ENCODE measurements at regions not wholly inside any gene's neighbourhood (a gene's known extent, or its start where the extent isn't known, plus 50 kb on each side); places are given as distances from the start of the nearest gene placed in this dataset.

- no peaks in the 10 kb centered on the region for H3K36me3 ChIP-seq (ENCODE audit: control insufficient read depth in 2 of 2, insufficient read depth in 2 of 2, low read length in 1 of 2)
- no peaks in the 10 kb centered on the region for H3K9me3 ChIP-seq (ENCODE audit: control insufficient read depth in 2 of 2, insufficient read depth in 1 of 2, low read length in 1 of 2)
- H3K27ac ChIP-seq (ENCODE audit: low read depth in 1 of 2, low read length in 1 of 2) = no peak overlapping the region
- H3K4me3 ChIP-seq (ENCODE audit: low read length in 2 of 2) = no peak overlapping the region
- DNase-seq (ENCODE audit: low read depth in 6 of 9, low spot score in 9 of 9) = no peak
- no peaks in the 10 kb centered on the region for H3K27me3 ChIP-seq (ENCODE audit: control insufficient read depth in 2 of 2, insufficient read depth in 1 of 2, low read length in 1 of 2)
- peaks cover 0 to 4% of the 10 kb centered on the region in 2 donors for H3K4me1 ChIP-seq (ENCODE audit: control insufficient read depth in 2 of 2, insufficient read depth in 2 of 2, low read length in 2 of 2)
Observed at GRCh38 chr19:46911456-46911855, 50.7 kb downstream of the ARHGAP35 start.

GRCh38 chr19:46913198-46913851 lies 52.5 kb downstream of the ARHGAP35 start:
- DNase-seq (ENCODE audit: low read depth in 6 of 9, low spot score in 9 of 9) = no peak
- H3K27me3 ChIP-seq (ENCODE audit: control insufficient read depth in 2 of 2, insufficient read depth in 1 of 2, low read length in 1 of 2) = no peaks in the 10 kb centered on the region
- no peak overlapping the region for H3K4me3 ChIP-seq (ENCODE audit: low read length in 2 of 2)
- WGBS = 94% methylated on average over 6 of the region's 6 CpGs
- no peaks in the 10 kb centered on the region for H3K9me3 ChIP-seq (ENCODE audit: control insufficient read depth in 2 of 2, insufficient read depth in 1 of 2, low read length in 1 of 2)
- no peak overlapping the region for H3K27ac ChIP-seq (ENCODE audit: low read depth in 1 of 2, low read length in 1 of 2)
- peaks cover 1 to 2% of the 10 kb centered on the region in 2 donors for H3K36me3 ChIP-seq (ENCODE audit: control insufficient read depth in 2 of 2, insufficient read depth in 2 of 2, low read length in 1 of 2)
- H3K4me1 ChIP-seq (ENCODE audit: control insufficient read depth in 2 of 2, insufficient read depth in 2 of 2, low read length in 2 of 2) = peaks cover 0 to 4% of the 10 kb centered on the region in 2 donors

- Histone ChIP-seq H3K4me1 (ENCODE audit: control insufficient read depth in 2 of 2, insufficient read depth in 2 of 2, low read length in 2 of 2) (peaks cover 0 to 4% of the 10 kb centered on the region in 2 donors), H3K27ac (ENCODE audit: low read depth in 1 of 2, low read length in 1 of 2) (no peak overlapping the region)
Observed at GRCh38 chr19:46913852-46914430, 53.1 kb downstream of the ARHGAP35 start.

GRCh38 chr19:46915386-46915785 lies 54.6 kb downstream of the ARHGAP35 start:
- 95% methylated on average over 2 of the region's 2 CpGs for WGBS

More at GRCh38 chr19:46913852-46914430, 53.1 kb downstream of the ARHGAP35 start:
- peaks cover 7 to 8% of the 10 kb centered on the region in 2 donors for H3K36me3 ChIP-seq (ENCODE audit: control insufficient read depth in 2 of 2, insufficient read depth in 2 of 2, low read length in 1 of 2)
- DNase-seq (ENCODE audit: low read depth in 6 of 9, low spot score in 9 of 9) = peak in 2 of 9 donors; percentile 10 to 40
- no peaks in the 10 kb centered on the region for H3K27me3 ChIP-seq (ENCODE audit: control insufficient read depth in 2 of 2, insufficient read depth in 1 of 2, low read length in 1 of 2)
- H3K4me3 ChIP-seq (ENCODE audit: low read length in 2 of 2) = no peak overlapping the region
- 24% methylated on average over 4 of the region's 4 CpGs for WGBS
- H3K9me3 ChIP-seq (ENCODE audit: control insufficient read depth in 2 of 2, insufficient read depth in 1 of 2, low read length in 1 of 2) = no peaks in the 10 kb centered on the region

GRCh38 chr19:46917002-46917401 lies 56.2 kb downstream of the ARHGAP35 start:
- no peak overlapping the region for H3K27ac ChIP-seq (ENCODE audit: low read depth in 1 of 2, low read length in 1 of 2)
- DNase-seq (ENCODE audit: low read depth in 6 of 9, low spot score in 9 of 9) = no peak
- peaks cover 35 to 39% of the 10 kb centered on the region in 2 donors for H3K36me3 ChIP-seq (ENCODE audit: control insufficient read depth in 2 of 2, insufficient read depth in 2 of 2, low read length in 1 of 2)
- no peak overlapping the region for H3K4me3 ChIP-seq (ENCODE audit: low read length in 2 of 2)
- H3K9me3 ChIP-seq (ENCODE audit: control insufficient read depth in 2 of 2, insufficient read depth in 1 of 2, low read length in 1 of 2) = no peaks in the 10 kb centered on the region
- 98% methylated on average over 5 of the region's 5 CpGs for WGBS
- no peaks in the 10 kb centered on the region for H3K27me3 ChIP-seq (ENCODE audit: control insufficient read depth in 2 of 2, insufficient read depth in 1 of 2, low read length in 1 of 2)
- H3K4me1 ChIP-seq (ENCODE audit: control insufficient read depth in 2 of 2, insufficient read depth in 2 of 2, low read length in 2 of 2) = peaks cover 0 to 4% of the 10 kb centered on the region in 2 donors

More at GRCh38 chr19:46915386-46915785, 54.6 kb downstream of the ARHGAP35 start:
- Histone ChIP-seq H3K27me3 (ENCODE audit: control insufficient read depth in 2 of 2, insufficient read depth in 1 of 2, low read length in 1 of 2) (no peaks in the 10 kb centered on the region), H3K36me3 (ENCODE audit: control insufficient read depth in 2 of 2, insufficient read depth in 2 of 2, low read length in 1 of 2) (peaks cover 22% of the 10 kb centered on the region in 2 donors), H3K9me3 (ENCODE audit: control insufficient read depth in 2 of 2, insufficient read depth in 1 of 2, low read length in 1 of 2) (no peaks in the 10 kb centered on the region), H3K4me3 (ENCODE audit: low read length in 2 of 2) (no peak overlapping the region), H3K27ac (ENCODE audit: low read depth in 1 of 2, low read length in 1 of 2) (no peak overlapping the region), H3K4me1 (ENCODE audit: control insufficient read depth in 2 of 2, insufficient read depth in 2 of 2, low read length in 2 of 2) (peaks cover 0 to 4% of the 10 kb centered on the region in 2 donors)
- no peak for DNase-seq (ENCODE audit: low read depth in 6 of 9, low spot score in 9 of 9)

GRCh38 chr19:46919324-46919723 lies 58.5 kb downstream of the ARHGAP35 start:
- no peak overlapping the region for H3K27ac ChIP-seq (ENCODE audit: low read depth in 1 of 2, low read length in 1 of 2)

GRCh38 chr19:46920362-46920761 lies 59.6 kb downstream of the ARHGAP35 start:
- H3K27ac ChIP-seq (ENCODE audit: low read depth in 1 of 2, low read length in 1 of 2) = no peak overlapping the region
- 98% methylated on average over 14 of the region's 14 CpGs for WGBS
- DNase-seq (ENCODE audit: low read depth in 6 of 9, low spot score in 9 of 9) = no peak
- H3K4me3 ChIP-seq (ENCODE audit: low read length in 2 of 2) = no peak overlapping the region
- peaks cover 0 to 12% of the 10 kb centered on the region in 2 donors for H3K4me1 ChIP-seq (ENCODE audit: control insufficient read depth in 2 of 2, insufficient read depth in 2 of 2, low read length in 2 of 2)
- no peaks in the 10 kb centered on the region for H3K9me3 ChIP-seq (ENCODE audit: control insufficient read depth in 2 of 2, insufficient read depth in 1 of 2, low read length in 1 of 2)
- no peaks in the 10 kb centered on the region for H3K27me3 ChIP-seq (ENCODE audit: control insufficient read depth in 2 of 2, insufficient read depth in 1 of 2, low read length in 1 of 2)
- H3K36me3 ChIP-seq (ENCODE audit: control insufficient read depth in 2 of 2, insufficient read depth in 2 of 2, low read length in 1 of 2) = peaks cover 45 to 61% of the 10 kb centered on the region in 2 donors

More at GRCh38 chr19:46919324-46919723, 58.5 kb downstream of the ARHGAP35 start:
- DNase-seq (ENCODE audit: low read depth in 6 of 9, low spot score in 9 of 9) = no peak
- Histone ChIP-seq H3K36me3 (ENCODE audit: control insufficient read depth in 2 of 2, insufficient read depth in 2 of 2, low read length in 1 of 2) (peaks cover 43 to 57% of the 10 kb centered on the region in 2 donors), H3K4me3 (ENCODE audit: low read length in 2 of 2) (no peak overlapping the region), H3K27me3 (ENCODE audit: control insufficient read depth in 2 of 2, insufficient read depth in 1 of 2, low read length in 1 of 2) (no peaks in the 10 kb centered on the region), H3K9me3 (ENCODE audit: control insufficient read depth in 2 of 2, insufficient read depth in 1 of 2, low read length in 1 of 2) (no peaks in the 10 kb centered on the region), H3K4me1 (ENCODE audit: control insufficient read depth in 2 of 2, insufficient read depth in 2 of 2, low read length in 2 of 2) (peaks cover 0 to 4% of the 10 kb centered on the region in 2 donors)
- 97% methylated on average over 8 of the region's 8 CpGs for WGBS

- WGBS = 98% methylated on average over 7 of the region's 7 CpGs
- Histone ChIP-seq H3K36me3 (ENCODE audit: control insufficient read depth in 2 of 2, insufficient read depth in 2 of 2, low read length in 1 of 2) (peaks cover 52 to 61% of the 10 kb centered on the region in 2 donors), H3K4me1 (ENCODE audit: control insufficient read depth in 2 of 2, insufficient read depth in 2 of 2, low read length in 2 of 2) (peaks cover 0 to 14% of the 10 kb centered on the region in 2 donors), H3K27ac (ENCODE audit: low read depth in 1 of 2, low read length in 1 of 2) (no peak overlapping the region), H3K9me3 (ENCODE audit: control insufficient read depth in 2 of 2, insufficient read depth in 1 of 2, low read length in 1 of 2) (no peaks in the 10 kb centered on the region), H3K27me3 (ENCODE audit: control insufficient read depth in 2 of 2, insufficient read depth in 1 of 2, low read length in 1 of 2) (no peaks in the 10 kb centered on the region), H3K4me3 (ENCODE audit: low read length in 2 of 2) (no peak overlapping the region)
- no peak for DNase-seq (ENCODE audit: low read depth in 6 of 9, low spot score in 9 of 9)
Observed at GRCh38 chr19:46921071-46921470, 60.3 kb downstream of the ARHGAP35 start.

- Histone ChIP-seq H3K4me1 (ENCODE audit: control insufficient read depth in 2 of 2, insufficient read depth in 2 of 2, low read length in 2 of 2) (peaks cover 0 to 14% of the 10 kb centered on the region in 2 donors), H3K27me3 (ENCODE audit: control insufficient read depth in 2 of 2, insufficient read depth in 1 of 2, low read length in 1 of 2) (no peaks in the 10 kb centered on the region), H3K4me3 (ENCODE audit: low read length in 2 of 2) (no peak overlapping the region), H3K27ac (ENCODE audit: low read depth in 1 of 2, low read length in 1 of 2) (no peak overlapping the region), H3K9me3 (ENCODE audit: control insufficient read depth in 2 of 2, insufficient read depth in 1 of 2, low read length in 1 of 2) (no peaks in the 10 kb centered on the region), H3K36me3 (ENCODE audit: control insufficient read depth in 2 of 2, insufficient read depth in 2 of 2, low read length in 1 of 2) (peaks cover 52 to 61% of the 10 kb centered on the region in 2 donors)
- 97% methylated on average over 3 of the region's 3 CpGs for WGBS
- no peak for DNase-seq (ENCODE audit: low read depth in 6 of 9, low spot score in 9 of 9)
Observed at GRCh38 chr19:46922465-46922864, 61.7 kb downstream of the ARHGAP35 start.

Data from thymus (tissue), 11 donors.